H1 (cell line): ENCODE measurements at regions not wholly inside any gene's neighbourhood (a gene's known extent, or its start where the extent isn't known, plus 50 kb on each side); places are given as distances from the start of the nearest gene placed in this dataset.

Experiments used
- CTCF ChIA-PET: fragments of 300-600 bp; sonication (Branson Sonifier 250); formaldehyde crosslinking; loops from one replicate; lab custom pipeline; 2021; ENCODE audit not compliant: partially characterized antibody; lab: Charles Lee
- POLR2A ChIA-PET: fragments of 300-600 bp; sonication (Branson Sonifier 250); formaldehyde crosslinking; loops from one replicate; lab custom pipeline; 2021; ENCODE audit warnings: inconsistent platforms; ENCODE audit not compliant: partially characterized antibody; lab: Charles Lee
- DNase-seq, 2 experiments: peaks; one replicate each; pipeline versions ENCODE4 v3.0.0 to v3.0.0-alpha.2; 2010 to 2022; ENCODE audit warnings: low spot score in 2 of 2, low read depth in 1 of 2, mixed read lengths in 1 of 2
- FAIRE-seq: peaks from 2 replicates; lab custom pipeline; 2011; peaks lifted over from hg19 to GRCh38; lab: Jason Lieb, UNC
- H2AFZ ChIP-seq: 2 replicates; pipeline ENCODE4 v1.8.1; 2012; ENCODE audit warnings: low read length, inconsistent platforms
- H2AK5ac ChIP-seq: 2 replicates; pipeline ENCODE4 v1.6.1; 2013; ENCODE audit warnings: low read depth, low read length
- H2BK120ac ChIP-seq: replicated peaks from 2 replicates; pipeline ENCODE3; 2013; ENCODE audit warnings: low read depth, low read length, inconsistent platforms
- H2BK12ac ChIP-seq: 2 replicates; pipeline ENCODE4 v1.6.1; 2013; ENCODE audit warnings: low read depth, low read length
- H2BK15ac ChIP-seq: 2 replicates; pipeline ENCODE4 v1.6.1; 2013; ENCODE audit warnings: low read length
- H2BK20ac ChIP-seq: 2 replicates; pipeline ENCODE4 v1.6.1; 2013; ENCODE audit warnings: low read length
- H2BK5ac ChIP-seq: 2 replicates; pipeline ENCODE4 v1.6.1; 2013; ENCODE audit warnings: low read depth, low read length
- H3K14ac ChIP-seq: 2 replicates; pipeline ENCODE4 v1.6.1; 2013; ENCODE audit warnings: inconsistent platforms; ENCODE audit not compliant: insufficient read length
- H3K18ac ChIP-seq: 2 replicates; pipeline ENCODE4 v1.6.1; 2013; ENCODE audit warnings: low read length; ENCODE audit errors: extremely low read depth
- H3K23ac ChIP-seq: 2 replicates; pipeline ENCODE4 v1.6.1; 2013; ENCODE audit warnings: inconsistent platforms; ENCODE audit not compliant: insufficient read length
- H3K23me2 ChIP-seq: 2 replicates; pipeline ENCODE4 v1.6.1; 2013; ENCODE audit warnings: low read depth, low read length
- H3K27ac ChIP-seq: 2 replicates; pipeline ENCODE4 v1.6.1; 2011; ENCODE audit warnings: low read depth, low read length, inconsistent platforms
- H3K27me3 ChIP-seq, 4 experiments: replicated peaks in 1 of 4; 1 replicate in 1 of 4; 2 replicates in 3 of 4; pipeline versions ENCODE4 v1.6.1 to v1.8.1; 2011 to 2013; ENCODE audit warnings: low read length in 3 of 4, mild to moderate bottlenecking in 3 of 4, inconsistent platforms in 2 of 4, mixed read lengths in 2 of 4, moderate library complexity in 1 of 4; ENCODE audit not compliant: control insufficient read depth in 3 of 4, insufficient read depth in 3 of 4; ENCODE audit errors: extremely low read depth in 1 of 4
- H3K36me3 ChIP-seq, 4 experiments: 2 replicates each; pipeline versions ENCODE4 v1.6.1 to v1.8.1; 2011 to 2013; ENCODE audit warnings: mild to moderate bottlenecking in 4 of 4, low read length in 3 of 4, moderate library complexity in 2 of 4, control low read depth in 1 of 4, inconsistent platforms in 1 of 4; ENCODE audit not compliant: insufficient read depth in 4 of 4, control insufficient read depth in 2 of 4
- H3K4ac ChIP-seq: replicated peaks from 2 replicates; pipeline ENCODE3; 2013; ENCODE audit warnings: low read length, low read depth, mixed read lengths, inconsistent platforms; ENCODE audit not compliant: insufficient read length
- H3K4me1 ChIP-seq, 4 experiments: replicated peaks in 1 of 4; 1 replicate in 1 of 4; 2 replicates in 3 of 4; pipeline versions ENCODE4 v1.6.1 to v1.8.1; 2011 to 2013; ENCODE audit warnings: low read length in 3 of 4, inconsistent platforms in 2 of 4, mixed read lengths in 1 of 4; ENCODE audit not compliant: insufficient read depth in 4 of 4, control insufficient read depth in 3 of 4
- H3K4me2 ChIP-seq, 2 experiments: 2 replicates each; pipeline versions ENCODE4 v1.6.1 to v1.8.1; 2011 to 2013; ENCODE audit warnings: low read depth in 2 of 2, low read length in 2 of 2, control low read depth in 1 of 2, inconsistent platforms in 1 of 2, mild to moderate bottlenecking in 1 of 2; ENCODE audit not compliant: insufficient read depth in 1 of 2
- H3K4me3 ChIP-seq, 4 experiments: fragments of 200-600, 300-600 bp in 1 of 4; sonication (generic), shearing (Covaris generic), sonication (Bioruptor Twin) in 1 of 4; 2 replicates each; pipeline versions ENCODE4 v1.5.1 to v1.8.1; 2011 to 2016; ENCODE audit warnings: low read length in 4 of 4, low read depth in 3 of 4, control low read depth in 2 of 4, inconsistent platforms in 2 of 4, mild to moderate bottlenecking in 2 of 4, mixed read lengths in 1 of 4, moderate library complexity in 1 of 4; ENCODE audit not compliant: insufficient read depth in 2 of 4; ENCODE audit errors: extremely low read depth in 1 of 4
- H3K56ac ChIP-seq: replicated peaks from 2 replicates; pipeline ENCODE3; 2013; ENCODE audit warnings: low read depth, mild to moderate bottlenecking, mixed read lengths, low read length, inconsistent platforms; ENCODE audit not compliant: insufficient read length
- H3K79me1 ChIP-seq: 2 replicates; pipeline ENCODE4 v1.6.1; 2013; ENCODE audit warnings: low read depth, low read length, control low read depth
- H3K79me2 ChIP-seq, 2 experiments: 2 replicates each; pipeline versions ENCODE4 v1.6.1 to v1.8.1; 2012 to 2013; ENCODE audit warnings: low read length in 2 of 2, mild to moderate bottlenecking in 2 of 2, inconsistent platforms in 1 of 2; ENCODE audit not compliant: insufficient read depth in 2 of 2, control insufficient read depth in 1 of 2
- H3K9ac ChIP-seq, 4 experiments: replicated peaks in 1 of 4; 1 replicate in 1 of 4; 2 replicates in 3 of 4; pipeline versions ENCODE4 v1.6.1 to v1.8.1; 2011 to 2013; ENCODE audit warnings: low read depth in 3 of 4, low read length in 3 of 4, control low read depth in 2 of 4, mild to moderate bottlenecking in 2 of 4, moderate library complexity in 2 of 4, inconsistent platforms in 1 of 4; ENCODE audit errors: extremely low read depth in 1 of 4
- H3K9me3 ChIP-seq, 2 experiments: 2 replicates each; pipeline versions ENCODE4 v1.6.1 to v1.8.1; 2012 to 2013; ENCODE audit warnings: mild to moderate bottlenecking in 2 of 2, moderate library complexity in 2 of 2, control low read depth in 1 of 2, inconsistent platforms in 1 of 2, low read depth in 1 of 2, low read length in 1 of 2, mixed read lengths in 1 of 2; ENCODE audit not compliant: insufficient read depth in 2 of 2
- H4K20me1 ChIP-seq, 2 experiments: replicated peaks in 1 of 2; 2 replicates each; pipeline versions ENCODE3 to v1.8.1; 2011 to 2013; ENCODE audit warnings: inconsistent platforms in 2 of 2, low read length in 2 of 2, mild to moderate bottlenecking in 1 of 2; ENCODE audit not compliant: insufficient read depth in 2 of 2, control insufficient read depth in 1 of 2
- H4K5ac ChIP-seq: 2 replicates; pipeline ENCODE4 v1.6.1; 2013; ENCODE audit warnings: low read length, low read depth, mixed read lengths, inconsistent platforms; ENCODE audit not compliant: insufficient read length
- H4K8ac ChIP-seq: 2 replicates; pipeline ENCODE4 v1.8.0; 2013; ENCODE audit warnings: mild to moderate bottlenecking, moderate library complexity, low read length, inconsistent platforms; ENCODE audit not compliant: insufficient read depth; ENCODE audit errors: extremely low read depth
- H4K91ac ChIP-seq: replicated peaks from 2 replicates; pipeline ENCODE3; 2013; ENCODE audit warnings: low read length, mixed read lengths, inconsistent platforms; ENCODE audit not compliant: insufficient read length
- FOSL1 ChIP-seq: IDR thresholded peaks from 2 replicates; pipeline ENCODE4 v1.6.1; 2011; ENCODE audit warnings: mild to moderate bottlenecking, low read depth, low read length, moderate library complexity; ENCODE audit not compliant: insufficient read depth
- SRF ChIP-seq: IDR thresholded peaks from 2 replicates; pipeline ENCODE4 v1.6.1; 2011; ENCODE audit warnings: mild to moderate bottlenecking, low read depth, low read length, moderate library complexity
- WGBS, 2 experiments: shearing (Covaris generic) in 1 of 2; methylation state at CpG; one replicate each; pipeline versions ENCODE4 v1.1.6 to v1.1.7; 2013 to 2015; ENCODE audit warnings: low lambda C conversion rate in 2 of 2, mixed read lengths in 2 of 2, inconsistent platforms in 1 of 2, low coverage in 1 of 2, missing lambda C conversion rate in 1 of 2; ENCODE audit not compliant: insufficient replicate concordance in 2 of 2, insufficient coverage in 1 of 2, insufficient read length in 1 of 2; ENCODE audit errors: extremely low coverage in 1 of 2, missing lambda C conversion rate in 1 of 2; 5-methylcytosine and 5-hydroxymethylcytosine counted together

GRCh38 chrX:16308773-16309172 lies 141.5 kb downstream of the MAGEB17 start:
- Histone ChIP-seq H2BK15ac (no peak overlapping the region), H3K4ac (no peak overlapping the region), H4K5ac (no peak overlapping the region), H2AFZ (no peak overlapping the region), H3K79me1 (no peaks in the 10 kb centered on the region), H2BK120ac (no peak overlapping the region), H3K9ac (no peak overlapping the region), H3K56ac (no peak overlapping the region), H4K8ac (no peak overlapping the region), H3K79me2 (no peaks in the 10 kb centered on the region), H3K4me1 (peaks cover 0 to 5% (median 1%) of the 10 kb centered on the region in 4 experiments; a peak in 3 of 7 replicates), H3K27ac (no peak overlapping the region), H3K23ac (no peak overlapping the region), H3K14ac (no peak overlapping the region), H3K4me2 (no peak overlapping the region), H4K20me1 (no peaks in the 10 kb centered on the region), H3K27me3 (no peaks in the 10 kb centered on the region), H2BK20ac (no peak overlapping the region), H2BK5ac (no peak overlapping the region), H3K4me3 (no peak overlapping the region), H3K23me2 (no peaks in the 10 kb centered on the region), H3K9me3 (no peaks in the 10 kb centered on the region), H2AK5ac (no peak overlapping the region), H3K36me3 (no peaks in the 10 kb centered on the region), H3K18ac (no peak overlapping the region), H4K91ac (no peak overlapping the region), H2BK12ac (no peak overlapping the region)
- FAIRE-seq (no peak), DNase-seq (no peak)
- ChIA-PET POLR2A (no interaction called here), CTCF (no interaction called here)
- WGBS, 2 experiments = 85% methylated on average over 4 of the region's 4 CpGs; no CpG with 5 or more reads in 1 of the 2 experiments
- TF ChIP-seq SRF (0 out of 2 replicates have a peak, but pooled peaks have one; percentile 29), FOSL1 (no peak)
